GM23338 (cell line): ENCODE measurements at regions not wholly inside any gene's neighbourhood (a gene's known extent, or its start where the extent isn't known, plus 50 kb on each side); places are given as distances from the start of the nearest gene placed in this dataset.

Experiments
- ATAC-seq: fragments of 200-7000 bp; cut with Tn5 transposase; 3 replicates; pipeline ENCODE4 v1.9.1; 2020
- DNase-seq: peaks from one replicate; pipeline ENCODE4 v3.0.0-alpha.2; 2015; ENCODE audit warnings: low spot score
- H2AFZ ChIP-seq: fragments of 200-600 bp; sonication (generic); 2 replicates; pipeline ENCODE4 v1.8.0; 2016; ENCODE audit warnings: antibody characterized with exemption, mild to moderate bottlenecking, moderate library complexity
- H3F3A ChIP-seq: fragments of 200-600 bp; sonication (generic); replicated peaks from 2 replicates; pipeline ENCODE4 v1.8.0; 2017; ENCODE audit warnings: antibody characterized with exemption, mixed run types, low read depth
- H3K27ac ChIP-seq: fragments of 200-600 bp; sonication (generic); 2 replicates; pipeline ENCODE4 v1.6.1; 2016; ENCODE audit warnings: low read depth
- H3K27me3 ChIP-seq: fragments of 200-600 bp; sonication (generic); 2 replicates; pipeline ENCODE4 v1.8.0; 2016; ENCODE audit warnings: mild to moderate bottlenecking, mixed run types, moderate library complexity; ENCODE audit not compliant: insufficient read depth
- H3K36me3 ChIP-seq: fragments of 200-600 bp; sonication (generic); 2 replicates; pipeline ENCODE4 v1.8.0; 2016; ENCODE audit warnings: mild to moderate bottlenecking; ENCODE audit not compliant: insufficient read depth
- H3K4me1 ChIP-seq: fragments of 200-600 bp; sonication (generic); 2 replicates; pipeline ENCODE4 v1.8.0; 2016; ENCODE audit warnings: mild to moderate bottlenecking, moderate library complexity; ENCODE audit not compliant: insufficient read depth
- H3K4me2 ChIP-seq: fragments of 200-600 bp; sonication (generic); 2 replicates; pipeline ENCODE4 v1.7.1; 2017; ENCODE audit warnings: mixed run types
- H3K4me3 ChIP-seq: fragments of 200-600 bp; sonication (generic); 2 replicates; pipeline ENCODE4 v1.6.1; 2016; ENCODE audit warnings: mixed run types
- H3K79me2 ChIP-seq: fragments of 200-600 bp; sonication (generic); replicated peaks from 2 replicates; pipeline ENCODE4 v1.8.0; 2017; ENCODE audit warnings: mild to moderate bottlenecking; ENCODE audit not compliant: insufficient read depth
- H3K9me2 ChIP-seq: fragments of 200-600 bp; sonication (generic); 2 replicates; pipeline ENCODE4 v1.8.0; 2017; ENCODE audit not compliant: insufficient read depth
- H4K20me1 ChIP-seq: fragments of 200-600 bp; sonication (generic); replicated peaks from 2 replicates; pipeline ENCODE4 v1.8.0; 2017; ENCODE audit warnings: mild to moderate bottlenecking; ENCODE audit not compliant: insufficient read depth
- H3K27ac Mint-ChIP-seq: 2 replicates; pipeline ENCODE4 v1.8.0; 2020; ENCODE audit warnings: inconsistent platforms, mild to moderate bottlenecking, moderate library complexity, mixed read lengths
- H3K27me3 Mint-ChIP-seq: 3 replicates; pipeline ENCODE4 v1.8.0; 2022; ENCODE audit warnings: low read depth, mild to moderate bottlenecking, moderate library complexity, mixed read lengths, inconsistent platforms; ENCODE audit not compliant: insufficient read depth, poor library complexity
- H3K36me3 Mint-ChIP-seq: 3 replicates; pipeline ENCODE4 v1.8.0; 2021; ENCODE audit warnings: low read depth, mild to moderate bottlenecking, inconsistent platforms, moderate library complexity, mixed read lengths
- H3K4me1 Mint-ChIP-seq: 3 replicates; pipeline ENCODE4 v1.8.0; 2020; ENCODE audit warnings: mild to moderate bottlenecking, inconsistent platforms, mixed read lengths
- H3K4me3 Mint-ChIP-seq: 3 replicates; pipeline ENCODE4 v1.8.0; 2021; ENCODE audit warnings: moderate library complexity, mild to moderate bottlenecking, inconsistent platforms, mixed read lengths
- H3K9me3 Mint-ChIP-seq: 3 replicates; pipeline ENCODE4 v1.8.0; 2020; ENCODE audit warnings: moderate library complexity, mild to moderate bottlenecking, inconsistent platforms, mixed read lengths
- CREB1 ChIP-seq: fragments of 250-450 bp; sonication (Bioruptor Pico); IDR thresholded peaks from 2 replicates; pipeline ENCODE4 v1.5.0; 2020; ENCODE audit warnings: low read depth, mild to moderate bottlenecking, moderate library complexity
- CTCF ChIP-seq, 2 experiments: fragments of 200-600 bp in 1 of 2; sonication (generic) in 1 of 2; conservative IDR thresholded peaks; 2 replicates each; pipeline versions ENCODE4 v1.5.1 to v1.6.1; 2016 to 2017; ENCODE audit warnings: antibody characterized with exemption in 2 of 2, low read depth in 2 of 2, mild to moderate bottlenecking in 2 of 2, moderate library complexity in 1 of 2
- ETS1 ChIP-seq: IDR thresholded peaks from 2 replicates; pipeline ENCODE4 v1.6.1; 2016; ENCODE audit warnings: antibody characterized with exemption
- EZH2 ChIP-seq: fragments of 200-600 bp; sonication (generic); IDR thresholded peaks from one replicate; pipeline ENCODE4 v1.8.0; 2017; ENCODE audit warnings: antibody characterized with exemption, mild to moderate bottlenecking, low read depth; ENCODE audit not compliant: unreplicated experiment
- EZH2phosphoT487 ChIP-seq: fragments of 200-600 bp; sonication (generic); IDR thresholded peaks from one replicate; pipeline ENCODE4 v1.8.1; 2018; ENCODE audit warnings: antibody characterized with exemption; ENCODE audit not compliant: unreplicated experiment
- JUNB ChIP-seq: IDR thresholded peaks from one replicate; pipeline ENCODE4 v1.6.1; 2016; ENCODE audit warnings: antibody characterized with exemption; ENCODE audit not compliant: unreplicated experiment
- NANOG ChIP-seq: IDR thresholded peaks from 2 replicates; pipeline ENCODE4 v1.6.1; 2016; ENCODE audit warnings: antibody characterized with exemption, borderline replicate concordance
- POLR2AphosphoS5 ChIP-seq: IDR thresholded peaks from 2 replicates; pipeline ENCODE4 v1.6.1; 2016; ENCODE audit warnings: antibody characterized with exemption, low read depth
- ZNF331 ChIP-seq: fragments of 250-450 bp; sonication (Bioruptor Pico); IDR thresholded peaks from 2 replicates; pipeline ENCODE4 v1.5.0; 2020; ENCODE audit warnings: low read depth, mild to moderate bottlenecking, moderate library complexity
- ZNF462 ChIP-seq: fragments of 250-450 bp; sonication (Bioruptor Pico); IDR thresholded peaks from 2 replicates; pipeline ENCODE4 v1.5.0; 2020; ENCODE audit warnings: mild to moderate bottlenecking, moderate library complexity

- TF ChIP-seq EZH2phosphoT487 (no peak), EZH2 (no peak), CREB1 (CRISPR knock-in tag) (no peak), NANOG (no peak), ZNF331 (no peak), ZNF462 (CRISPR knock-in tag) (no peak), CTCF (conservative IDR thresholded peaks at IDR 0.05; ENCODE audit: low read depth in 2 of 2) (no peak), ETS1 (no peak), POLR2AphosphoS5 (no peak), JUNB (no peak)
- no peak for ATAC-seq
- Histone ChIP-seq H3K27ac (no peak overlapping the region), H3F3A (no peaks in the 10 kb centered on the region), H2AFZ (peak overlapping the region; percentile 45; the same call in 1 of the 2 replicates), H3K4me1 (no peaks in the 10 kb centered on the region; the same call in 1 of the 2 replicates), H3K36me3 (no peaks in the 10 kb centered on the region), H4K20me1 (no peaks in the 10 kb centered on the region), H3K27me3 (no peaks in the 10 kb centered on the region), H3K4me2 (no peak overlapping the region), H3K9me2 (0 out of 2 replicates have a peak, but pooled peaks cover under 1% of the 10 kb centered on the region), H3K79me2 (no peaks in the 10 kb centered on the region), H3K4me3 (no peak overlapping the region)
- Mint-ChIP-seq H3K4me1 (peaks cover 5% of the 10 kb centered on the region; the same call in 1 of the 3 replicates), H3K27me3 (no peaks in the 10 kb centered on the region), H3K4me3 (no peak overlapping the region), H3K9me3 (no peaks in the 10 kb centered on the region), H3K27ac (no peak overlapping the region), H3K36me3 (no peaks in the 10 kb centered on the region)
- DNase-seq, result no peak
Measured at GRCh38 chr9:106637486-106637885, 225.5 kb upstream of the ZNF462 start.
